GM18507 (cell line): ENCODE measurements at regions not wholly inside any gene's neighbourhood (a gene's known extent, or its start where the extent isn't known, plus 50 kb on each side); places are given as distances from the start of the nearest gene placed in this dataset.

Source experiments
- DNase-seq: peaks from one replicate; pipeline ENCODE4 v3.0.0; 2011; ENCODE audit warnings: low read depth; ENCODE audit not compliant: insufficient read length; ENCODE audit errors: extremely low spot score
- FAIRE-seq: peaks from 2 replicates; lab custom pipeline; 2011; peaks lifted over from hg19 to GRCh38; lab: Jason Lieb, UNC

- DNase-seq = no peak
- no peak for FAIRE-seq
Measured at GRCh38 chr18:79608069-79608468, 71.5 kb upstream of the CTDP1 start.

- DNase-seq = no peak
- no peak for FAIRE-seq
Measured at GRCh38 chr18:79608535-79608934, 71.1 kb upstream of the CTDP1 start.

GRCh38 chr18:79608999-79609461 lies 70.6 kb upstream of the CTDP1 start:
- DNase-seq = no peak
- no peak for FAIRE-seq

GRCh38 chr18:79609841-79610281 lies 69.7 kb upstream of the CTDP1 start:
- FAIRE-seq = no peak
- DNase-seq = no peak

- FAIRE-seq = no peak
- DNase-seq = no peak
Measured at GRCh38 chr18:79610461-79611039, 69.1 kb upstream of the CTDP1 start.

GRCh38 chr18:79611040-79611681 lies 68.4 kb upstream of the CTDP1 start:
- DNase-seq (no peak), FAIRE-seq (no peak)

- no peak for FAIRE-seq
- no peak for DNase-seq
Measured at GRCh38 chr18:79612291-79613108, 67.1 kb upstream of the CTDP1 start.

- FAIRE-seq (no peak), DNase-seq (no peak)
Measured at GRCh38 chr18:79613186-79613931, 66.2 kb upstream of the CTDP1 start.

- no peak for FAIRE-seq
- DNase-seq = no peak
Measured at GRCh38 chr18:79614211-79614955, 65.2 kb upstream of the CTDP1 start.

GRCh38 chr18:79615091-79615490 lies 64.5 kb upstream of the CTDP1 start:
- no peak for FAIRE-seq
- DNase-seq = no peak

- FAIRE-seq (no peak), DNase-seq (no peak)
Measured at GRCh38 chr18:79615586-79615985, 64.0 kb upstream of the CTDP1 start.

- DNase-seq = no peak
- no peak for FAIRE-seq
Measured at GRCh38 chr18:79616651-79617510, 62.7 kb upstream of the CTDP1 start.

GRCh38 chr18:79617511-79618500 lies 61.8 kb upstream of the CTDP1 start:
- DNase-seq (no peak), FAIRE-seq (no peak)

- FAIRE-seq (no peak), DNase-seq (no peak)
Measured at GRCh38 chr18:79620576-79621165, 58.9 kb upstream of the CTDP1 start.

GRCh38 chr18:79621501-79621900 lies 58.1 kb upstream of the CTDP1 start:
- no peak for FAIRE-seq

GRCh38 chr18:79622004-79622403 lies 57.6 kb upstream of the CTDP1 start:
- FAIRE-seq (no peak), DNase-seq (no peak)

More at GRCh38 chr18:79621501-79621900, 58.1 kb upstream of the CTDP1 start:
- no peak for DNase-seq
